Left ventricle myocardium superior (tissue), 1 donor: ENCODE measurements at regions not wholly inside any gene's neighbourhood (a gene's known extent, or its start where the extent isn't known, plus 50 kb on each side); places are given as distances from the start of the nearest gene placed in this dataset.
"Not testable (repeated sequence)": the region's sequence is repeated elsewhere in the genome, so short reads cannot be mapped to it uniquely, and the experiment has no call there.

Experiments used
- ATAC-seq: fragments of 200-7000 bp; cut with Tn5 transposase; one replicate; pipeline ENCODE4 v1.9.1; 2020; ENCODE audit warnings: mild to moderate bottlenecking, moderate library complexity
- DNase-seq: peaks from one replicate; pipeline ENCODE4 v3.0.0-alpha.2; 2020
- intact Hi-C: fragments of 100-400 bp; cut with micrococcal nuclease; formaldehyde crosslinking; loops from one replicate; pipeline ENCODE4 v1.11.0; 2022
- donor health status: DM: no; HTN: yes; CAD: no; lungs with severe emphysema.

DNA sequence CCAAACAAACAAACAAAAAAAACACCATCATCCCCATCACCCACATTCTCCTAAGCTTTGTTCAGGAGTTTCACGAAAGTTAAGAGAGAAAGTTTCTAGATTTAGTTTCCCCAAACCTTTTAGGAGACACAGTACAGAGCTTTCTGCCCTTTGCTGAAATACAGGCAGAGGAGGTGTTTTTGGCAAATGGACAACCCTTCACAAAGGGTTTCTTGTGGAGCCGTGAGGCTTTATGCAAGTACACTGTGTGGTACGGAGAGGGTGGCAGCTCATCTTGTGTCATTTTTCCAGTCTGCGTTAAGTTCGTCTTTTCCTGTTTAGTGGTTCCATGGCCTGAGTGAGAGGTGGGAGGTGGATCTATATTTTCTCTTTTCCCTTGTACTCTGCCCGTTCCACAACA is 215.5 kb upstream of the PRKCQ start:
- DNase-seq (no peak), ATAC-seq (no peak)
- intact Hi-C loops, result no loop called here

GRCh38 chr10:6794841-6795240 is 214.8 kb upstream of the PRKCQ start:
- DNase-seq, intact Hi-C loops: not testable (repeated sequence)
- ATAC-seq, result peak; percentile 38

- ATAC-seq (no peak), DNase-seq (no peak)
- intact Hi-C loops, result no loop called here
Observed at GRCh38 chr10:6794441-6794840, 214.4 kb upstream of the PRKCQ start.

DNA sequence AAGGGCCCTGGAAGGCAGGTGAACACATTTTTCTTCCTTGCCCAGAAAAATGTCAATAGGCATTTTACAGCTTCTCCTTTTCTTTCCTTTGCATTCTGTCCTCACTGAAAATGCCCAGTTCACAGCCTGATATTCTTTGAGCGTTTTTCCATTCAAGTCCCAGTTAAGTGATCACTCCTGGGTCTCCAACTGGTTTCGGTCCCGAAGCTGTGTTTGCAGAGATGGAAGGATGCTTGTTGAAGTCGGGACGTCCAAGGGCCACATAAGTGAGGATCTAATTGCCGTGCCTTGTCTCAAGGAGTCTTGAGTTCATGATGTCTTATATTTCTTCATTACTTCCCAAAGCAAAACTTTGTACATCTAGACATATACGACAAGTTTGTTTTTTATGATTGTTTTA is 208.7 kb upstream of the PRKCQ start:
- ATAC-seq (no peak), DNase-seq (no peak)
- intact Hi-C loops, result no loop called here

DNA sequence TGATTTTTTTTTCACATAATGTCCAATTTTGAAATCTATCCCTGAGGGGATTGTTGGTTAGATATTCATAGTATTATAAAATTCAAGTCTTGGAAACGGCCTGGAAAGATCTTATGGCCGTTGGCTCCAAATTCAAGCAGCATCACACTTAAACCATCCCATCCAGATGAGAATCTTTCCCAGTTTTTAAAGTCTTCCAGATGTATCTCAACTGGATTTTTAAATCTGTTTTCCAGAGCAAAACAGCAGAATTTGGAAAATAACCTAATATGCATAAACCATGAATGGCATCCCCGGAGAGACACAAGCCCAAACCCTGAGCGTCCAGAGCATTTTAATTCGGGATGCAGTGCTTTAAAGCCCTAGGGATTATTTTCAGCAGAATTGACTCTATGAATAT is 208.2 kb upstream of the PRKCQ start:
- DNase-seq, result no peak
- intact Hi-C loops, result no loop called here

DNA sequence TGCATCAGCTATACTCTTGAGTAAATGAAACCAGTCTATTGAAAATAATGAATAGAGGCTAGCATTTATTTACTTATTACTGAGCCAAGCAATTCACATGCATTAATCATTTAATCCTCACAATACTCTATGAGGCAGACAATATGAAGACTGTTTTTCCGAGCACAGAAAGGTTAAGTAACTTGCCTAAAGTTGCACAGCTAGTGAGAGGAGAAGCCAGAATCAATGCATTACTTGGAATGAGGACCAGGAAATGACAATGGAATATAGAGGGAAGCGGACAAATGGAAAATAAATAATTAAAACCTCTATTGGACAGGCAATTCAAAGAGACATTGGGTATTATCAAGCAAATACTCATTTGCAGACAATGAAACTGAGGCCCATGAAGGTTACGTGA is 207.6 kb upstream of the PRKCQ start:
- ATAC-seq, result no peak
- intact Hi-C loops, result no loop called here
- no peak for DNase-seq

More for the DNA sequence above, 208.2 kb upstream of the PRKCQ start:
- ATAC-seq, result peak; percentile 45

GRCh38 chr10:6787091-6787490 is 207.0 kb upstream of the PRKCQ start:
- no peak for ATAC-seq
- no peak for DNase-seq
- intact Hi-C loops, result no loop called here

- intact Hi-C loops, result no loop called here
- DNase-seq (peak; percentile 34), ATAC-seq (peak; percentile 43)
Observed at GRCh38 chr10:6786579-6787031, 206.5 kb upstream of the PRKCQ start.

- ATAC-seq, intact Hi-C loops, DNase-seq: not testable (repeated sequence)
Observed at GRCh38 chr10:6784429-6784828, 204.4 kb upstream of the PRKCQ start.

DNA sequence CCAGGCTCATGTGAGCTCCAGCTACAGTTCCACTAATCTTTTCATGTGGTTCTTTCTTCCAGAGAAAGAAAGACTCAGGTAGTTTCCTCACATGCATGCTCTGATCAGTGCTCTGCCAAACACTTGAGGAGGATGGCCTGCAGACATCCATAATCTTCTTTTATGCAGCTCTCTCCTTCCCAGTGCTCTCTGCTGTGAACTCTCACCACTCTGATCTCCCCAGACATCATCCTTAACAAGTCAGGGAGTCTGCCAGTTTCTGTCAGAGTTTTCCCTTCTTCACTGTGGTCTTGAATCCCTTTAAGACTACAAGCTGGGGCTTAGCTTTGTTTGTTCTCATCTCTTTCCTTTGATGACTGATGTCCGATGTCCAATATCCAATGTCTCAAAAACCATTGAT is 203.4 kb upstream of the PRKCQ start:
- DNase-seq (no peak), ATAC-seq (no peak)
- intact Hi-C loops, result no loop called here

- intact Hi-C loops, result no loop called here
- ATAC-seq (no peak), DNase-seq (no peak)
Observed at GRCh38 chr10:6782378-6782777, 202.3 kb upstream of the PRKCQ start.

GRCh38 chr10:6781133-6781770 is 201.2 kb upstream of the PRKCQ start:
- no peak for ATAC-seq
- DNase-seq, result no peak
- intact Hi-C loops, result no loop called here

- intact Hi-C loops, result no loop called here
- DNase-seq (no peak), ATAC-seq (no peak)
Observed at GRCh38 chr10:6780008-6780677, 200.1 kb upstream of the PRKCQ start.

GRCh38 chr10:6778992-6779701 is 199.1 kb upstream of the PRKCQ start:
- intact Hi-C loops, result no loop called here
- ATAC-seq, result peak; percentile 70
- no peak for DNase-seq

DNA sequence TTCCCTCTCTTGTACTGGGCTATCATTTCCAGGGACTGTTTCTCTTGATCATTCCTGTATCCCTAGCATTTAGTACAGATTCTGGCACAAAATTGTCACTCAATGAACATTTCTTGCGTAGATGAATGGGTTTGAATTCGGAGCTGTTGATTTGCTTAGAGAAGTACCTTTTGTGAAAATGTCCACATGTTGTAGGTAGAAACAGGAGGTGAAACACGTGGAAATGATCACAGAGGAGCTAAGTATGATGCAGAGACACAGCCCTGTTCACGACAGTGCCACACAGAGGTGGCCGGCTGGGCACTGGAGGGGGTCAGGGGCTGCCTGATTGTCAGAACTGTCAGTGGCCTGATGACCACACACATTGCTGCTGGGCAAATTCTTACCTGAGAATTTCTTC is 196.1 kb upstream of the PRKCQ start:
- ATAC-seq, result no peak
- no peak for DNase-seq
- intact Hi-C loops, result no loop called here

DNA sequence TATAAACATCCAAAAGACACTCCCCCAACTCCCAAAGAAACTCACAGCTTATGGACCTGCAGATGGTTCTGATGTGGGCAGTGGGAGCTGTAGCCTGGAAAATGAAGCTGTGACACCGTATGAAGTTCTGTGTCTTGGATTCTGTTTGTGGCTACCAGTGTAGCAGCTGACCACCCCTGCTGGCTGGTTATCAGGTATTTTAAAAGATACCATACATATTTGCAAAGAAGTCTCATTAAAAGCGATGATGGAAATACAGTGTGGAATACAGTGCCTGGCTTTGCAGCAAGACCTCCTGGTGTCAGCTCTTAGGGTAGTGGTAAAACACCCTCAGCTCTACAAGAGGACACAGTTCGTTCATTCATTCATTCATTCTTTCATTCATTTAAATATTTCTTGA is 194.3 kb upstream of the PRKCQ start:
- ATAC-seq (no peak), DNase-seq (no peak)
- intact Hi-C loops, result no loop called here

DNA sequence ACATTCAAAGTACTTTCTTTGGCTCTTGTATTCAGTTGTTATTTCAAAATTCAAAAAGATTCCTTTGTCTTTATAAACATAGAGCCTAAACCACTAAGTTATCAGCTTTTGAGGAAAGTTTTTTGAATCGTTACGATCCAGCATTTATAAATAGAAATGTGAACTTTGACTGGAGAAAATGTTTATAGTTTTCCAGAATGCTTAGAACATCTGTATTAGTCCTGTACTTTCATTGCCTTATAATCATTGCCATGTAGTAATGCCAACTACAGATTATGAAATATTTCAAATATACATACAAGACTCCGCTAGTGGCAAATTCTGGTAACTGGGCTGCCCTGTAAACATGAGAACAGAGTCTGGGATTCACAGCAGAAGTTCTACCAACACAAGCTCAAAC is 191.3 kb upstream of the PRKCQ start:
- ATAC-seq (no peak), DNase-seq (no peak)
- intact Hi-C loops, result no loop called here

GRCh38 chr10:6770846-6771245 is 190.8 kb upstream of the PRKCQ start:
- intact Hi-C loops, result no loop called here
- ATAC-seq (peak; percentile 41), DNase-seq (no peak)

DNA sequence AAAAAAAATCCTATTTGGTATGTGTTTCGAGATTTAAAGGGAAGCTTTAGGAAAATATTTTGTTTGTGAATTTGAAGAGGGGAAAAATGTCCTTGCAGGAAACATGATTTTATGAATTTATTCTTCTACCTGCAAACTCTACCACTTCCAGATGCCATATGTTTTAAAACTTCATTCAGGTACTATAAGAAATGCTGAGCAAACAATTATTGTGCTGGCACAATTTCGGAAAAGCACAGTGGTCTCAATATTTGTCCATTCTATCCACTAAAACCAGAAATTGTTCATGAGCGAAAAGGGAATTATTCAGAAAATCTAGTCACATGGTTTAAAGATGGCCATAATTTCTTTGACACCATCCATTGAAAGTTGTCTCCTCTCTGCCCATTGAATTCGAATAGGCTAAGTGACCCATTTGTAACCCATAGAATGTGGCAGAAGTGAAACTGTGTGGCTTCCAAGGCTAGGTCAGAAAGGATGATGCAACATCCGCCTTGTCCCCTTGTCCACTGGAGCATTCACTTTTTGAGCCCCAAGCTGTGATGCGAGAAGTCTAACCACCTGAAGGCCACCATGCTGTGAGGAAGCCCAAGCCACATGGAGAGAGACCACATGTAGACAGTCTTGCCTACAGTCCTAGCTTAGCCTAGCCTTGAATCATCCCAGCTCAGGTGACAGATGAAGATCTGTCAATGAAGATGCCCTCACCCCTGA is 189.8 kb upstream of the PRKCQ start:
- intact Hi-C loops, result no loop called here

More for the DNA sequence above, 189.8 kb upstream of the PRKCQ start:
- DNase-seq (no peak), ATAC-seq (no peak)
